ENCODE measurements at regions not wholly inside any gene's neighbourhood (a gene's known extent, or its start where the extent isn't known, plus 50 kb on each side); places are given as distances from the start of the nearest gene placed in this dataset.

DNA sequence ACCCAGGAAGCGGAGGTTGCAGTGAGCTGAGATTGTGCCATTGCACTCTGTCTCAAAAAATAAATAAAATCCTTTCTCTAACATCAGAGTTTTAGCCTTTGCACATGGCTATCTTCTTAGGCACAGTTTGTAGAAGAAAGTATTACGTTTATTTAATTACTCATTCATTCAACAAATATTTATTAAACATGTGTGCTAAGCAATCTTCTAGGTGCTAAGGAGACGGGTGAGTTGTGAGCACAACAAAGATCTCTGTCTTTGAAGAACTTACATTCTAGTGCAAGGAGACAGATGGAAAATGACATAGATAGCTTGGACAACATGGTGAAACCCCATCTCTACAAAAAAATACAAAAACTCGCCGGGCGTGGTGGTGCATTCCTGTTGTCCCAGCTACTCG is 122.3 kb upstream of the MYO10 start:
- ATAC-seq: no peak
- H3K36me3 ChIP-seq (ENCODE audit: insufficient read depth): no peaks in the 10 kb centered on the region
- no peak overlapping the region for H2AFZ ChIP-seq
- peaks cover 5% of the 10 kb centered on the region; the same call in 1 of the 3 replicates for H3K9me3 Mint-ChIP-seq
- no peak overlapping the region for H3K4me3 ChIP-seq
- no peak overlapping the region for H3K4me3 Mint-ChIP-seq
- no peaks in the 10 kb centered on the region for H4K20me1 ChIP-seq (replicated peaks; ENCODE audit: insufficient read depth)
- TF ChIP-seq, protein P1, sequence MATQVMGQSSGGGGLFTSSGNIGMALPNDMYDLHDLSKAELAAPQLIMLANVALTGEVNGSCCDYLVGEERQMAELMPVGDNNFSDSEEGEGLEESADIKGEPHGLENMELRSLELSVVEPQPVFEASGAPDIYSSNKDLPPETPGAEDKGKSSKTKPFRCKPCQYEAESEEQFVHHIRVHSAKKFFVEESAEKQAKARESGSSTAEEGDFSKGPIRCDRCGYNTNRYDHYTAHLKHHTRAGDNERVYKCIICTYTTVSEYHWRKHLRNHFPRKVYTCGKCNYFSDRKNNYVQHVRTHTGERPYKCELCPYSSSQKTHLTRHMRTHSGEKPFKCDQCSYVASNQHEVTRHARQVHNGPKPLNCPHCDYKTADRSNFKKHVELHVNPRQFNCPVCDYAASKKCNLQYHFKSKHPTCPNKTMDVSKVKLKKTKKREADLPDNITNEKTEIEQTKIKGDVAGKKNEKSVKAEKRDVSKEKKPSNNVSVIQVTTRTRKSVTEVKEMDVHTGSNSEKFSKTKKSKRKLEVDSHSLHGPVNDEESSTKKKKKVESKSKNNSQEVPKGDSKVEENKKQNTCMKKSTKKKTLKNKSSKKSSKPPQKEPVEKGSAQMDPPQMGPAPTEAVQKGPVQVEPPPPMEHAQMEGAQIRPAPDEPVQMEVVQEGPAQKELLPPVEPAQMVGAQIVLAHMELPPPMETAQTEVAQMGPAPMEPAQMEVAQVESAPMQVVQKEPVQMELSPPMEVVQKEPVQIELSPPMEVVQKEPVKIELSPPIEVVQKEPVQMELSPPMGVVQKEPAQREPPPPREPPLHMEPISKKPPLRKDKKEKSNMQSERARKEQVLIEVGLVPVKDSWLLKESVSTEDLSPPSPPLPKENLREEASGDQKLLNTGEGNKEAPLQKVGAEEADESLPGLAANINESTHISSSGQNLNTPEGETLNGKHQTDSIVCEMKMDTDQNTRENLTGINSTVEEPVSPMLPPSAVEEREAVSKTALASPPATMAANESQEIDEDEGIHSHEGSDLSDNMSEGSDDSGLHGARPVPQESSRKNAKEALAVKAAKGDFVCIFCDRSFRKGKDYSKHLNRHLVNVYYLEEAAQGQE (IDR thresholded peaks at IDR 0.05; ENCODE audit: unreplicated experiment): no peak
- TF ChIP-seq, protein P2, sequence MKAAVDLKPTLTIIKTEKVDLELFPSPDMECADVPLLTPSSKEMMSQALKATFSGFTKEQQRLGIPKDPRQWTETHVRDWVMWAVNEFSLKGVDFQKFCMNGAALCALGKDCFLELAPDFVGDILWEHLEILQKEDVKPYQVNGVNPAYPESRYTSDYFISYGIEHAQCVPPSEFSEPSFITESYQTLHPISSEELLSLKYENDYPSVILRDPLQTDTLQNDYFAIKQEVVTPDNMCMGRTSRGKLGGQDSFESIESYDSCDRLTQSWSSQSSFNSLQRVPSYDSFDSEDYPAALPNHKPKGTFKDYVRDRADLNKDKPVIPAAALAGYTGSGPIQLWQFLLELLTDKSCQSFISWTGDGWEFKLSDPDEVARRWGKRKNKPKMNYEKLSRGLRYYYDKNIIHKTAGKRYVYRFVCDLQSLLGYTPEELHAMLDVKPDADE (IDR thresholded peaks at IDR 0.05): no peak
- TF ChIP-seq STAT1 (IDR thresholded peaks at IDR 0.05; ENCODE audit: unreplicated experiment) (no peak), CREB1 (CRISPR knock-in tag; IDR thresholded peaks at IDR 0.05; ENCODE audit: low read depth) (no peak), ZNF114 (CRISPR knock-in tag; IDR thresholded peaks at IDR 0.05) (no peak), ZNF331 (CRISPR knock-in tag; IDR thresholded peaks at IDR 0.05; ENCODE audit: low read depth) (no peak), EZH2 (IDR thresholded peaks at IDR 0.05; ENCODE audit: low read depth, unreplicated experiment) (no peak)
- TF ChIP-seq, protein P3, sequence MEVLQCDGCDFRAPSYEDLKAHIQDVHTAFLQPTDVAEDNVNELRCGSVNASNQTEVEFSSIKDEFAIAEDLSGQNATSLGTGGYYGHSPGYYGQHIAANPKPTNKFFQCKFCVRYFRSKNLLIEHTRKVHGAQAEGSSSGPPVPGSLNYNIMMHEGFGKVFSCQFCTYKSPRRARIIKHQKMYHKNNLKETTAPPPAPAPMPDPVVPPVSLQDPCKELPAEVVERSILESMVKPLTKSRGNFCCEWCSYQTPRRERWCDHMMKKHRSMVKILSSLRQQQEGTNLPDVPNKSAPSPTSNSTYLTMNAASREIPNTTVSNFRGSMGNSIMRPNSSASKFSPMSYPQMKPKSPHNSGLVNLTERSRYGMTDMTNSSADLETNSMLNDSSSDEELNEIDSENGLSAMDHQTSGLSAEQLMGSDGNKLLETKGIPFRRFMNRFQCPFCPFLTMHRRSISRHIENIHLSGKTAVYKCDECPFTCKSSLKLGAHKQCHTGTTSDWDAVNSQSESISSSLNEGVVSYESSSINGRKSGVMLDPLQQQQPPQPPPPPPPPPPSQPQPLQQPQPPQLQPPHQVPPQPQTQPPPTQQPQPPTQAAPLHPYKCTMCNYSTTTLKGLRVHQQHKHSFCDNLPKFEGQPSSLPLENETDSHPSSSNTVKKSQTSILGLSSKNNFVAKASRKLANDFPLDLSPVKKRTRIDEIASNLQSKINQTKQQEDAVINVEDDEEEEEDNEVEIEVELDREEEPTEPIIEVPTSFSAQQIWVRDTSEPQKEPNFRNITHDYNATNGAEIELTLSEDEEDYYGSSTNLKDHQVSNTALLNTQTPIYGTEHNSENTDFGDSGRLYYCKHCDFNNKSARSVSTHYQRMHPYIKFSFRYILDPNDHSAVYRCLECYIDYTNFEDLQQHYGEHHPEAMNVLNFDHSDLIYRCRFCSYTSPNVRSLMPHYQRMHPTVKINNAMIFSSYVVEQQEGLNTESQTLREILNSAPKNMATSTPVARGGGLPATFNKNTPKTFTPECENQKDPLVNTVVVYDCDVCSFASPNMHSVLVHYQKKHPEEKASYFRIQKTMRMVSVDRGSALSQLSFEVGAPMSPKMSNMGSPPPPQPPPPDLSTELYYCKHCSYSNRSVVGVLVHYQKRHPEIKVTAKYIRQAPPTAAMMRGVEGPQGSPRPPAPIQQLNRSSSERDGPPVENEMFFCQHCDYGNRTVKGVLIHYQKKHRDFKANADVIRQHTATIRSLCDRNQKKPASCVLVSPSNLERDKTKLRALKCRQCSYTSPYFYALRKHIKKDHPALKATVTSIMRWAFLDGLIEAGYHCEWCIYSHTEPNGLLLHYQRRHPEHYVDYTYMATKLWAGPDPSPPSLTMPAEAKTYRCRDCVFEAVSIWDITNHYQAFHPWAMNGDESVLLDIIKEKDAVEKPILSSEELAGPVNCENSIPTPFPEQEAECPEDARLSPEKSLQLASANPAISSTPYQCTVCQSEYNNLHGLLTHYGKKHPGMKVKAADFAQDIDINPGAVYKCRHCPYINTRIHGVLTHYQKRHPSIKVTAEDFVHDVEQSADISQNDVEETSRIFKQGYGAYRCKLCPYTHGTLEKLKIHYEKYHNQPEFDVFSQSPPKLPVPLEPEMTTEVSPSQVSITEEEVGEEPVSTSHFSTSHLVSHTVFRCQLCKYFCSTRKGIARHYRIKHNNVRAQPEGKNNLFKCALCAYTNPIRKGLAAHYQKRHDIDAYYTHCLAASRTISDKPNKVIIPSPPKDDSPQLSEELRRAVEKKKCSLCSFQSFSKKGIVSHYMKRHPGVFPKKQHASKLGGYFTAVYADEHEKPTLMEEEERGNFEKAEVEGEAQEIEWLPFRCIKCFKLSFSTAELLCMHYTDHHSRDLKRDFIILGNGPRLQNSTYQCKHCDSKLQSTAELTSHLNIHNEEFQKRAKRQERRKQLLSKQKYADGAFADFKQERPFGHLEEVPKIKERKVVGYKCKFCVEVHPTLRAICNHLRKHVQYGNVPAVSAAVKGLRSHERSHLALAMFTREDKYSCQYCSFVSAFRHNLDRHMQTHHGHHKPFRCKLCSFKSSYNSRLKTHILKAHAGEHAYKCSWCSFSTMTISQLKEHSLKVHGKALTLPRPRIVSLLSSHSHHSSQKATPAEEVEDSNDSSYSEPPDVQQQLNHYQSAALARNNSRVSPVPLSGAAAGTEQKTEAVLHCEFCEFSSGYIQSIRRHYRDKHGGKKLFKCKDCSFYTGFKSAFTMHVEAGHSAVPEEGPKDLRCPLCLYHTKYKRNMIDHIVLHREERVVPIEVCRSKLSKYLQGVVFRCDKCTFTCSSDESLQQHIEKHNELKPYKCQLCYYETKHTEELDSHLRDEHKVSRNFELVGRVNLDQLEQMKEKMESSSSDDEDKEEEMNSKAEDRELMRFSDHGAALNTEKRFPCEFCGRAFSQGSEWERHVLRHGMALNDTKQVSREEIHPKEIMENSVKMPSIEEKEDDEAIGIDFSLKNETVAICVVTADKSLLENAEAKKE (CRISPR knock-in tag; IDR thresholded peaks at IDR 0.05): no peak
- DNase-seq (ENCODE audit: low spot score): no peak
- H3K27ac Mint-ChIP-seq: no peak overlapping the region
- no peak overlapping the region for H3K27ac ChIP-seq (ENCODE audit: low read depth)
- peaks cover 9% of the 10 kb centered on the region for H3K27me3 Mint-ChIP-seq (ENCODE audit: insufficient read depth, low read depth, poor library complexity)
- H3K4me2 ChIP-seq: no peak overlapping the region
- no peaks in the 10 kb centered on the region for H3K27me3 ChIP-seq (ENCODE audit: insufficient read depth)
- H3F3A ChIP-seq (replicated peaks; ENCODE audit: low read depth): no peaks in the 10 kb centered on the region
- H3K9me2 ChIP-seq (ENCODE audit: insufficient read depth): no peaks in the 10 kb centered on the region
- H3K4me1 ChIP-seq (ENCODE audit: insufficient read depth): no peaks in the 10 kb centered on the region
- H3K79me2 ChIP-seq (replicated peaks; ENCODE audit: insufficient read depth): no peaks in the 10 kb centered on the region
- no peaks in the 10 kb centered on the region for H3K36me3 Mint-ChIP-seq (ENCODE audit: low read depth)
- H3K4me1 Mint-ChIP-seq: peaks cover 13% of the 10 kb centered on the region; the same call in 2 of the 3 replicates
